ENCODE measurements at regions not wholly inside any gene's neighbourhood (a gene's known extent, or its start where the extent isn't known, plus 50 kb on each side); places are given as distances from the start of the nearest gene placed in this dataset. TPM values are rescaled to one million over a fixed set of nuclear protein-coding genes. Genes with fewer than 3 reads are reported as not detected.
"Not testable (repeated sequence)": the region's sequence is repeated elsewhere in the genome, so short reads cannot be mapped to it uniquely, and the experiment has no call there.

- 6 to 10% methylated on average over 2 of the region's 2 CpGs for WGBS, 2 donors
- H3K27me3 ChIP-seq, DNase-seq: not testable (repeated sequence)
Observed at GRCh38 chr22:16911340-16911739, 86.1 kb upstream of the XKR3 start.

GRCh38 chr22:16902051-16902450, 76.8 kb upstream of the XKR3 start:
- H3K27ac ChIP-seq; H3K4me1 ChIP-seq; H3K4me3 ChIP-seq; ATAC-seq; DNase-seq; H3K9me3 ChIP-seq; H3K27me3 ChIP-seq; H3K36me3 ChIP-seq (replicated peaks in 1 of 2; ENCODE audit: insufficient read depth in 1 of 2, low read depth in 2 of 2); intact Hi-C loops (cut with DNase I): not testable (repeated sequence)
- WGBS, 2 donors, result 19 to 53% methylated on average over 2 of the region's 2 CpGs

More at GRCh38 chr22:16911340-16911739, 86.1 kb upstream of the XKR3 start:
- TF ChIP-seq CTCF (IDR thresholded peaks at IDR 0.05), result peak in 4 of 7 experiments; percentile 10 to 37 (median 20)
- H3K4me1 ChIP-seq; ATAC-seq; H3K4me3 ChIP-seq; intact Hi-C loops (cut with DNase I); H3K36me3 ChIP-seq (replicated peaks in 1 of 2; ENCODE audit: insufficient read depth in 1 of 2, low read depth in 2 of 2); H3K27ac ChIP-seq; H3K9me3 ChIP-seq: not testable (repeated sequence)

- H3K27ac ChIP-seq; ATAC-seq; H3K4me1 ChIP-seq; H3K9me3 ChIP-seq; intact Hi-C loops (cut with DNase I); H3K4me3 ChIP-seq; DNase-seq; H3K27me3 ChIP-seq; H3K36me3 ChIP-seq (replicated peaks in 1 of 2; ENCODE audit: insufficient read depth in 1 of 2, low read depth in 2 of 2): not testable (repeated sequence)
- 63% methylated on average over 4 of the region's 5 CpGs; no CpG with 5 or more reads in 1 of the 2 donors for WGBS, 2 donors
Observed at GRCh38 chr22:16901579-16901978, 76.4 kb upstream of the XKR3 start.

GRCh38 chr22:16899358-16899757, 74.1 kb upstream of the XKR3 start:
- H3K27me3 ChIP-seq; H3K4me3 ChIP-seq; H3K4me1 ChIP-seq; H3K36me3 ChIP-seq (replicated peaks in 1 of 2; ENCODE audit: insufficient read depth in 1 of 2, low read depth in 2 of 2); DNase-seq; H3K27ac ChIP-seq; intact Hi-C loops (cut with DNase I); H3K9me3 ChIP-seq; ATAC-seq: not testable (repeated sequence)
- 63 to 100% methylated on average over 2 of the region's 2 CpGs for WGBS, 2 donors

GRCh38 chr22:16897365-16897764, 72.2 kb upstream of the XKR3 start:
- 0 to 3% methylated on average over 2 of the region's 2 CpGs for WGBS, 2 donors
- ATAC-seq, result not testable (repeated sequence)

GRCh38 chr22:16891892-16892291, 66.7 kb upstream of the XKR3 start:
- H3K4me1 ChIP-seq; DNase-seq; H3K9me3 ChIP-seq; H3K27me3 ChIP-seq; intact Hi-C loops (cut with DNase I); H3K27ac ChIP-seq; H3K4me3 ChIP-seq; ATAC-seq; H3K36me3 ChIP-seq (replicated peaks in 1 of 2; ENCODE audit: insufficient read depth in 1 of 2, low read depth in 2 of 2): not testable (repeated sequence)
- TF ChIP-seq CTCF (IDR thresholded peaks at IDR 0.05), result peak in 6 of 7 experiments; percentile 23 to 49 (median 44)
- WGBS, 2 donors, result 1 to 2% methylated on average over 4 of the region's 4 CpGs

More at GRCh38 chr22:16897365-16897764, 72.2 kb upstream of the XKR3 start:
- DNase-seq; H3K9me3 ChIP-seq; H3K27ac ChIP-seq; H3K4me3 ChIP-seq; H3K27me3 ChIP-seq; intact Hi-C loops (cut with DNase I); H3K4me1 ChIP-seq; H3K36me3 ChIP-seq (replicated peaks in 1 of 2; ENCODE audit: insufficient read depth in 1 of 2, low read depth in 2 of 2): not testable (repeated sequence)

- H3K27me3 ChIP-seq; H3K36me3 ChIP-seq (replicated peaks in 1 of 2; ENCODE audit: insufficient read depth in 1 of 2, low read depth in 2 of 2); H3K27ac ChIP-seq; DNase-seq; intact Hi-C loops (cut with DNase I); H3K4me3 ChIP-seq; ATAC-seq; H3K9me3 ChIP-seq; H3K4me1 ChIP-seq: not testable (repeated sequence)
- WGBS, 2 donors, result 63 to 72% methylated on average over 1 of the region's 1 CpG
Observed at GRCh38 chr22:16876339-16876738, 51.1 kb upstream of the XKR3 start.

Small RNAs in the stretch of these regions (small RNA-seq; reads per million reads assigned to genes)
- gene AC006548.1 (not detected), gene MTND1P17 (not detected)
